ENCODE measurements at regions not wholly inside any gene's neighbourhood (a gene's known extent, or its start where the extent isn't known, plus 50 kb on each side); places are given as distances from the start of the nearest gene placed in this dataset.

GRCh38 chr20:7650086-7650879 is 290.0 kb downstream of the HAO1 start:
- DNase-seq, result no peak

DNA sequence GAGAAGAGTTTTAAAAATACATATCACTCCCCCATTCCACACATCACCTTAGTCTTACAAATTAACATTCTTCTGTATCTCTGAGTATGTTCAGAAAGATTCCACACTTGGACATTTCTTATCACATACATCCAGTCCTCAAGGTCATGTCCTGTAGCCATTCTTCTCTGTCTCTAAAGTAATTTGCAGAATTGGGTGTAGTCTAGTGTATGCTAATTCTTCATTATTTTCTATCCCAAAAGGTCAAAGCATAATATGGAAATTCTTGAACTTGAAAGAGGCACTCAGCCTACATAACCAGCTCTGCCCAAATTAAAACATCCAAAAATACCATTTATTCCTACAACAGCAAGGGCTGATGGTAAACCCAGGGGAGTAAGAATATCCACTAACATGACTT is 286.0 kb downstream of the HAO1 start:
- no peak for DNase-seq

- no peak for DNase-seq
Observed at GRCh38 chr20:7656687-7657467, 283.4 kb downstream of the HAO1 start.

- DNase-seq, result no peak
Observed at GRCh38 chr20:7657569-7657968, 282.7 kb downstream of the HAO1 start.

DNA sequence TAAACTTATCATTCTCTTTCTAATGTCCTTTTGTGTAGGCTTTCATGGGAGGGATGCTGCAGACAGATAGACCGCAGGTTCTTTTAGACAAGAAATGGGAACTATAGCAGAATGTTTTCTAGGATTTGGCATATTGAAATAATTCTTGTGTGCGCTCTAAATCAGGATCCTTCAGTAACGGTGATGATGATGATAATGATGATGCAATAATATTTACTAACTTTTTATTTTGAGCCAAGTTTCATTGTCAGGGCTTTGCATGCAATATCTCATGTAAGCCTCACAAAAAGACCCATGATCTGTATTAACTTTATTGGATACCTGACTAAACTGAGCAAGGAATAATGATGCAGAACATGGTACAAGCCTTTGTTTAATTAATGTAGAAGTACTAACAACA is 280.1 kb downstream of the HAO1 start:
- no peak for DNase-seq

DNA sequence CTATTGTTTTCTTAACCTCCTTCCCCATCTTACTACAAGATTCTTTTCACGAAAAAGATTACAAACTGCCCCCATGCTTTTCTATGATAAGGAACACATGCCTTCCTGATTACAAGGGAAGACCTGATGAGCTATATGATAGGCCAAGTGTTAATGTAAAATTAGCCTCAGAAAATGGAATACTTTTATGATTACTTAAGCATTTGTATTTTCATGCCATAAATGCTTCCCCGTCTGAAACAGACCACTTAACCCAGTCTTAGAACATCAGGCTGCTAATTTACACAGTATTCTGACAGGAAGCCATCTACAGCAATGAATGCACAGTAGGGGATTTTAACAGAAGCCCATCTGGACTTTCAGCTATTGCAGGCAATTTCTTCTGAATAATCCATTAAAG is 274.9 kb downstream of the HAO1 start:
- DNase-seq, result no peak

DNA sequence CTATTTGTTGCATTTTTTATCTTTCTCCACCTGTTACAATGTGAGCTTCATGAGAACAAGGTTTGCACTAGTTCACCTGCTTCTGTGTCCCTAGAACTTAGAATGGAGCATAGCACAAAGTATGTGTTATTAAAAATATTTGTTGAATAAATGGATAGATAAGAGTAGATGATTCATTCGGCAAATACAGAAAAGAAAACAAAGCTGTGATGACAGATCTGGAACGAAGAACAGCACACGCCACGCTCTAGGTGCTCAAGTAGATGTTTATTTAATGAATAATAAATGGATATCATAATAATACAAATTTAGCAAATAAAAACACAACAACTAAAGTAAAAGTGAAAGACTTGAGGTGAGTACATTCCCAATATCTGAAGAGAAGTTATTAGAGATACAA is 273.1 kb downstream of the HAO1 start:
- no peak for DNase-seq

- no peak for DNase-seq
Observed at GRCh38 chr20:7672571-7672970, 267.7 kb downstream of the HAO1 start.

GRCh38 chr20:7673841-7674240 is 266.4 kb downstream of the HAO1 start:
- no peak for DNase-seq

DNA sequence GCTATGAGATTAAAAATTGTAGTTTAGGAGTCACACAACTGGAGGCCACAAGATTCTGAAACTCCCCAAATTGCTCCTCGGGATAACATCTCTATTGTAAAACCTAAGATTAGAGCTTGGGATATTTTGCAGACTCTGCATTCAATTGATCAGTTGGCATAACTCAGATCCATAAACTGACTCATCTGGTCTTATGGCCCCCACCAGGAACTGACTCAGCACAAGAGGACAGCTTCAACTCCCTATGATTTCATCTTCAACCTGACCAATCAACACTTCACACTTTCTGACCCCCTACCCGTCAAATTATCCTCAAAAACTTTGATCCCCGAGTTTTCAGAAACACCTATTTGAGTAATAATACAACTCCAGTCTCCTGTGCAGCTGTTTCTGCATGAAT is 257.3 kb downstream of the HAO1 start:
- no peak for DNase-seq

DNA sequence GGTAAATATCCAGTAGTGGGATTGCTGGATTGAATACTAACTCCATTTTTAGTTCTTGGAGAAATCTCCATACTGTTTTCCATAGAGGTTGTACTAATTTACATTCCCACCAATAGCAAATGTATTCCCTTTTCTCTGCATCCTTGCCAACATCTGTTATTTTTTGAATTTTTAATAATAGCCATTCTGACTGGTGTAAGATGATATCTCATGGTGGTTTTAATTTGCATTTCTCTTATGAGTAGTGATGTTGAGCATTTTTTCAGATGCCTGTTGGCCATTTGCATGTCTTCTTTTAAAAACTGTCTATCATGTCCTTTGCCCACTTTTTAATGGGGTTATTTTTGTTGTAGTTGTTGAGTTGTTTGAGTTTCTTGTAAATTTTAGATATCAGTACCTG is 253.2 kb downstream of the HAO1 start:
- no peak for DNase-seq

DNA sequence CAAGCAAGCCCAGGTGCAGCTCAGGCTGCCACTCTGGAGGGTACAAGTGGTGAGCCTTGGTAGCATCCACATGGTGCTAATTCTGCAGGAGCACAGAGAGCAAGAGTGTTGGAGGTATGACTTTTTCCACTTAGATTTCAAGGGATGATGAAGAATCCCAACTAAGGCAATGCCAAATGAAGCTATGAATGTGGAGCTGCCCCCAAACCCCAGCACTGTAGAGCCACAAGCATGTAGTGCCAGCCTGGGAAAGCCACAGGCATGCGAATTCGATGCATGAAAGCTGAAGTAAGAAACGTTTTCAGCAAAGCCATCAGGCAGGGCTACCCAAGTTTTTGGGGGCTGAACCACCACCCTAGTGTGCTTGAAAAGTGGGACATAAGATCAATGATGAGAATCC is 251.1 kb downstream of the HAO1 start:
- no peak for DNase-seq

- DNase-seq, result no peak
Observed at GRCh38 chr20:7691647-7692269, 248.5 kb downstream of the HAO1 start.

- no peak for DNase-seq
Observed at GRCh38 chr20:7692478-7692877, 247.8 kb downstream of the HAO1 start.

DNA sequence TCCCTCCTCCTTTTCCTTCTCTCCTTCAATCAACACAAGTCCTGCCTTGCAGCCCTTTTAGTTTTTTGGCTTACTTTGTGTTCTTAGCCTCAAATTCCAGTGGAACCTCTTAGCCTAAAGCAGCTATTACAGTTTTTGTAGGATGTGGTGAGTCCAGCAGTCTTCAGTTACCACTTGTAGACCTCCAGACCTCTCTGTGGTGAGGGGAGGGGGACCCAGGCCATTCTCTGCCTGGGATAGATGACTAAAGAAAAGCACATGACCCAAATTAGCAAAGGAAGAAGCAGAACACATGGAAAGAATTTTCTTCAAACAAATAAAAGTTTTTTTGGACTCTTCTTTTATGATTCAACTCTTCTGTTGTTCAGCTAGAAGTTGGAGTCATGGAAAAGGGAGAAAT is 246.5 kb downstream of the HAO1 start:
- no peak for DNase-seq

GRCh38 chr20:7695051-7695495 is 245.2 kb downstream of the HAO1 start:
- DNase-seq, result no peak

- no peak for DNase-seq
Observed at GRCh38 chr20:7695635-7696034, 244.6 kb downstream of the HAO1 start.

- DNase-seq, result no peak
Observed at GRCh38 chr20:7696311-7696710, 243.9 kb downstream of the HAO1 start.

DNA sequence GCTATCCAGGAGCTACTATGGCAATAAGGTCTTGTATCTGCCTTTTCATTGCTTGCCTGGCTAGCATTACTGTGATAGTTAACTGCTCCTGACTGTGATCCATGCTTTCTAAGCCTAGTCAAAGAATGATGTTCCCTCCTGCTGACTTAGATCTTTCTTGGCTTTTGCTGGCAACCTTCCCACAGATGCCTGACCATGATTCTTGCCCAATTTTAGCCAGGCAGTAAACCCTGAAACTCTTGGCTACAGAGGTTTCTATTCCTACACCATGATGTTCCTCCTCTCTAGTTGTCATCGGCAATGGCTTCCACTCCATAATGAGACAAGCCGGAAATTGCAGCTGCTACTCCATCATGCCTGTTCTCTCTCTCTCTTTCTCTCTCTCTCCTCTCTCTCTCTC is 238.1 kb downstream of the HAO1 start:
- DNase-seq, result no peak

DNA sequence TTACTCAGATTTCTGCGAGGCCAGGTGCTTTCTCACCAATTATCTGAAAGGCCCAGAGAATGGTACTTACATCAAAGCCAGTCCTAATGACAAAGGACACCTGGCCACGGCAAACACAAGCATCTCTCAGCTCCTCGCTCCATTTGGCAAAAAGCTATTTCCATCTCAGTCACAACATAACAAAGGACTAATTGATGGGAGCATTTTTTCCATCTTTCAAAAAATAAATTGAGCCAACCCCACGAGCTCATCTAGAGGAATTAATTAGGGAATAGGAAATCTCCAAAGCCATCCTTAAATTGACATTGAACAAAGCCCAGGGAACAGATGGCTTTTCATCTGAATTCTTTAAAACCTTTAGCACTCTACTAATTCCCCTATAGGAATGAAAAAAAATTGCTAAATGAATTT is 236.7 kb downstream of the HAO1 start:
- DNase-seq, result no peak

GRCh38 chr20:7703996-7704395 is 236.3 kb downstream of the HAO1 start:
- DNase-seq, result no peak

DNA sequence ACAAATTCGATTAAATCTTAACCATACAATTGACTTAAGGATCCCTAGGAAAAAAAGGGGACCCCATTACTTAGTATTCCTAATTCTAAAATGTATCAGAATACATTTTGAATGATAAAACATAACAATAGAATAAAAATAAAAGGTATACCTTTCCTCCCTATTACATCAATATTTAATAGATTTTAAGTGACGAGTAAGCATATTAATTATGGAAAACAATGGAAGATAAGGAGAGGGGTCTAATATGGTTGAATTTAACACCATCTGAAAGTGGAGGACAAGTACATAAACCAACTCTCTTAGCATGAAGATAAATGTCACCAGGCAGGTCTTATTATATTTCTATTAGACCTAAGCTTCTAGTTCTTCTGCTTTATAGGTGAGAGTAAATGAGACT is 232.1 kb downstream of the HAO1 start:
- DNase-seq, result no peak

DNA sequence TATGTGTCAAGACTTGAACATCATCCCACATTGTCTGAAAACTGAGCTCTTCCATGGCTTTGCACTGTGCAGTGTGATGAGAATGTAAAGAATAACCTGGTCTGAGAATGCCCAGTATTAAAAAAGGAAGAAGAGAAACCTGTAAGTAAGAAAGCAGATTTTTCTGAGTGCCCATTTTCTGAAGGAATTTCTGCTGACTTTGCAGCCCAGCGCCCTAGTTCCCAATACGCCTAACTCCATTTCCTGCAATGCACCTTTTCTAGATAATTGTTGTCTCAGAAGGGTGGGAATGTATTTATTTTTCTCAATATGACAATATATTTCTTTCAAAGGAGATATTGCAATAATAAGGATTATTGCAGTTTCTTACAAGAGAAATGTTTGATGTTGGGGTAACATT is 231.5 kb downstream of the HAO1 start:
- no peak for DNase-seq
